HG02571 (cell line): ENCODE measurements at regions not wholly inside any gene's neighbourhood (a gene's known extent, or its start where the extent isn't known, plus 50 kb on each side); places are given as distances from the start of the nearest gene placed in this dataset.
"Not testable (repeated sequence)": the region's sequence is repeated elsewhere in the genome, so short reads cannot be mapped to it uniquely, and the experiment has no call there.

ENCODE experiments used
- ATAC-seq: cut with Tn5 transposase; IDR thresholded peaks from one replicate; pipeline ENCODE4 v1.9.1; 2021; ENCODE audit warnings: mild to moderate bottlenecking, moderate library complexity; ENCODE audit not compliant: unreplicated experiment

GRCh38 chr7:67463983-67464382, 467.4 kb downstream of the TYW1 start:
- no peak for ATAC-seq

- no peak for ATAC-seq
Observed at GRCh38 chr7:67466109-67466508, 469.5 kb downstream of the TYW1 start.

DNA sequence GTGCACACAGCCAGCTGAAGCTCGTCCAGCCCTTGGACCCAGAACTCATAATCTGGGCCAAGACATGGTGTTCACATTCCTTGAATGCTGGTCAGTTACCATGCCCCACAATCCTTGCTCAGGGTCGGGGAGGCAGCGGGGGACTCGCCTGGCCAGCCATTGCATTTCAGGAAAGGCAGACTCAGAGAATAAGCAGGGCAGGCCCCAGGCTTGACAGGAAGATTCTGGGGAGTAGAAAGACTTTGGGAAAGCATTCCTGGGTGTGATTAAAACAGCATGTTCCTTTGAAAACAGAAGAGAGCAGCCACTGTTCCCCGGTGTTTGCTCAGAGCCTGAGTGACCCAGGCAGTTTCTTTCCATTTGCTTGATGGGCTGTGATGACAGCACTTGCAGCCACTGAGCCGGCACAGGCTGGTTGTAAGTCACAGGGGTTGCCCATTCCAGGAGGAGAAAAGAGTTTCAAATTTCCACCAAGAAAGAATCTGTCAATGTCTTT, 473.7 kb downstream of the TYW1 start:
- no peak for ATAC-seq

DNA sequence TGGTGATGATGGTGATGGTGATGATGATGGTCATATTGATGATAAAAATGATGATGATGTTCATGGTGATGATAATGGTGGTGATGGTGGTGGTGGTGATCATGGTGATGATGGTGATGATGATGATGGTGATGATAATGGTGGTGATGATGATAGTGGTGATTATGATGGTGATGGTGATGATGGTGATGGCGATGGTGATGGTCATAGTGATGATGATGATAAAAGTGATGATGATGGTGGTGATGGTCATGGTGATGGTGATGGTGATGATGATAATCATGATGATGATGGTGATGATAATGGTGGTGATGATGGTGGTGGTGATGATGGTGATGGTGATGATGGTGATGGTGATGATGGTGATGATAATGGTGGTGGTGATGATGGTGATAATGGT, 478.7 kb downstream of the TYW1 start:
- no peak for ATAC-seq

- ATAC-seq: no peak
Observed at GRCh38 chr7:67478066-67478465, 481.4 kb downstream of the TYW1 start.

- no peak for ATAC-seq
Observed at GRCh38 chr7:67484244-67484751, 487.7 kb downstream of the TYW1 start.

DNA sequence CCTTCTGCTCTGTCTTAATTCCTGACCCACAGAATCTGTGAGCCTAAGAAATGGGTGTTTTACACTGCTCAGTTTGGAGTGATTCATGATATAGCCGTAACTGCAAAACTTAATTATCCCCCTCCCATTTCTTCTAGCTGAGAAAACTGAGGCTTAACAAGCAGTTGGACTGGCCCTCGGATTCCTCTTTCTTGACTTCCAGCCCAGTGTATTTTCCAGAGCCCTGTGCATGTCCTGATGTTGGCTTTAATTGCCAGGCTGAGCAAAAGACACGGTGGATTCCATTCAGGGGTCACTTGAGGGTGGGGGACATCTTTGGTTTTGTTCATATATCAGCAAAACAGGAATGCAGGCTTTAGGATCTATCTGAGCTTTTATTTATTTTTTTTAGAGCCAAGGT, 489.8 kb downstream of the TYW1 start:
- no peak for ATAC-seq

DNA sequence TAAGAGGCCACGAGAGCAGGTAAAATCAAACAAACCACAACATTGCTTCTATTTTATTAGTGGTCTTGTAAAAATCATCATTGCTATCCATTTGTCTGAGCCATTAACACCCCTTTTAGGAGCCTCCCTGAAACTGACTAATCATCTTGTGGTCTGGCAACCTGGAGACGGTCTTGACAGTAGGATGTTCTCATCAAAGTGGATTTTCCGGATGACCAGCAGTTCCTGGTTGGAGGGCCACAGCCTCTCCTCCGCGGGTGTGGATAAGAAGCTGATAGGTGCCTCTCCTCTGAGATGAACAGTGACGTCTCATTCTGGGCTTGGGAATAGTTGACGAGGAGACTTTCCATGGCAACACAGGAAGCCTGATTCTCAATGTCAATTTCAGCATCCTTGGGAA, 490.7 kb downstream of the TYW1 start:
- ATAC-seq: no peak

DNA sequence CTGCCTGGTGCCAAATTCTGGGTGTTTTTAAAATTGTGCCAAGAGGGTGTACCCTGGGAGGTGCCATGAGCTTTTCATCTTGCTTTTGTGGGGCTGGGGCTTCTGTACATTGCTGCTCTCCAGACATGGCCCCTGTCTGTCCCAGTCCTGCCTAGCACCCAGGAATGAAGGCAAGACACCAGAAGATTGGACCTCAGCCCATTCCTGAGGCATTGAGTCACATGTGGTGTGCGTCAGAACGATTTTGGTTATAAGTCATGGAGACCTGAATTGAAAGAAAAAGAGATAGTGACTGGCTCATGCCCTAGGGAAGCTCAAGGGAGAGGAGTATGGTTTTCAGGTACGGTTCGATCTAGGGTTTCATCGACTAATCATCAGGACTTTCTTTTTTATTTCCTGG, 493.2 kb downstream of the TYW1 start:
- ATAC-seq: no peak

GRCh38 chr7:67493366-67493765, 496.7 kb downstream of the TYW1 start:
- ATAC-seq: no peak

DNA sequence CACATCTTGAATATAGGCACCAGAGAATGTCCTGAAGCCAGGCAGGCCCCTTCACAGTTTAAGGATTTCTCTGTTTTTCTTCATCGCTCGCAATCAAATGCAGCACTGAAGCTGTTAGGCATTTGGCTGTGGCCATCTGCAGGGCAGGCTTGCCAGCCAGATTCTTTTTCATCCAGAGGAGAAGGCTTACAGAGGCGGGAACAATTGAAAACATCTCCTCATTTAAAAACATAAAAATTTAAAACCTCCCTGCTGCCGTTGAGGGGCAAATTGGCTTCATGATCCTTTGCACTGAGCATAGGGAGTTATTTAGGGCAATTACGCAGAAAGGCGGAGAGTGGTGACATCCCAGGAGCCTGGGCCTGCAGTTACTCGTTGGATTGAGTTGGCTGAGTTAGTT, 500.0 kb downstream of the TYW1 start:
- ATAC-seq: no peak

DNA sequence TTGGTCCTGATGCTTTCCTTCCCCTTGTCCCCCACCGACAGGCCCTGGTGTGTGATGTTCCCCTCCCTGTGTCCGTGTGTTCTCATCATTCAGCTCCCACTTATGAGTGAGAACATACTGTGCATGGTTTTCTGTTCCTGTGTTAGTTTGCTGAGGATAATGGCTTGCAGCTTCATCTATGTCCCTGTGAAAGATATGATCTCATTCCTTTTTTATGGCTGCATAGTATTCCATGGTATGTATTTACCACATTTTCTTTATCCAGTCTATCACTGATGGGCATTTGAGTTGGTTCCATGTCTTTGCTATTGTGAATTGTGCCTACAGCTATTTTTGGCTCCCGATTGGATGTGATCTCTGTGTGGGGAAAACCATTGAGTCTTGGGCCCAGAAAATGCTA, 501.3 kb downstream of the TYW1 start:
- ATAC-seq: not testable (repeated sequence)

DNA sequence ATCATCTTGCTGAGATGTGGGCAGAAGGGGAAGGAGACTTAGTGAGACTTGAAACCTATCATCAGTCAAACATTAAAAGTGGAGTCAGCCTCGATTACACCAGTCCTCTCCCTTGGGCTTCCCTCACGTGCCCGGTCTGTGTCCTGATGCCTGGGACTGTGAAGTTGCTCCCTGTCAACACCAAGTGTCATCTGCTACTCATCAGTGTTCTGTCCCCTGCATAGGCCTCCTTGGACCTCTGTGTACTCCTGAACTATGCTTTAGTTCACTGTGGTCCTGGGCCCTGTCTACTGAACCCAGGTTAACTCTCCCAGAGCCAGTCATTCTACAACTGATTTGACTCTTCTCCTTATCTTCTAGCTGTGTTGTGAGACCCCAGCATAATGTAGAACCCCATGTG, 506.3 kb downstream of the TYW1 start:
- no peak for ATAC-seq

- ATAC-seq: no peak
Observed at GRCh38 chr7:67505449-67505848, 508.8 kb downstream of the TYW1 start.

DNA sequence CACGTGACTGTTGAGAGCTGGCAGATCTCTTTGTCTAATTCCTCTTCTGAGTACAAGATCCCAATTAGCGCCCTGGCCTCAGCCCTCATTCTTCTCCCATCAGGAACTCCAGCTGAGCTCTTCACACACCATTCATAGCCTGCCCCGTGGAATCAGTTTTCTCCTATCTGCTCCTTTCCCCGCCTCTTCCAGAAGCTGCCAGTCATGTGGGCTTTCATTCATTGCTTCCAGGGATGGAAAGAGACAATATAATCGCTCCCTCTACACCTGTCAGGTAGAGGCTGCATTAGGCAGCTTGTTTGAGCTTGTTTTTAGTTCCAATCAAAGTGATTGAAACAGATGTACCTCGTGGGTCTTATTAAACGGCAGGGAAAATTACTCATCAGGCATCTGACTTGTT, 515.8 kb downstream of the TYW1 start:
- ATAC-seq: no peak

GRCh38 chr7:67518580-67518979, 521.9 kb downstream of the TYW1 start:
- ATAC-seq: no peak

DNA sequence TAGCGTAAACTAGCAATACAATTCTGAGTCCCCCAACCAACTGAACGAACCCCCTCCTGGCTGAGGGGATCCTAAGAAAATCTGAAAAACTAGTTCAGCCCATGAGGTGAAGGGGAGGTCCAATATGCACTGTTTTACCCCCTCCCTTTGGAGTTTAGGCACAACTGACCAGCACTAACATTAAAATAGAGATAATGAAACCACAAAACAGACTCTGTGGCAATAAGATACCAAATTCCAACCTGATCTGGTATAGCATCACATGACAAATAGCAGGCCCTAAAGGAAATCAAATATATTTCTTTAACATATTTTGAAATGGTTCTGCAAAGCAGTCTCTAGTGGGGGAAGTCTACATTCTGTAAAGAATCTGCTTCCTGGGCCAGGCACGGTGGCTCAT, 522.5 kb downstream of the TYW1 start:
- no peak for ATAC-seq

DNA sequence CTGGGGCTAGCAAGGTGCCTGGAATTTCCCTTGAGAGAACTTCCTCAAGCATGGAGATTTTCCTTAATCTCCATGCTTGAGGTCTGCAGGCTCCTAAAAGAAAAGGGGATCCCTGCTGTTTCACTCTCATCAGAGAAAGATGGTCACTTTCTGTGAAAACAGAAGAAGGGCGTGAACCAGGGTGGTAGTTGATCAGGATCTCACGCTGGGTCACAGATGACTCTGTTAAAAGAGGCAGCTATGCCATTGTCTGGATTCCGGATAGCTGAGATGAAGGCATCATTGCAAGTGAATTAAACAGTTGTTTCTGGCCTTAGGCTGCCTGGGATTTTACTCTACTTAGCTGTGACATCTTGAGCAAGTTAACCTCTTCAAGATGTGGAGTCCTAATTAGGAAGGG, 525.9 kb downstream of the TYW1 start:
- ATAC-seq: no peak

- no peak for ATAC-seq
Observed at GRCh38 chr7:67523713-67524112, 527.1 kb downstream of the TYW1 start.

GRCh38 chr7:67525588-67525987, 529.0 kb downstream of the TYW1 start:
- no peak for ATAC-seq

DNA sequence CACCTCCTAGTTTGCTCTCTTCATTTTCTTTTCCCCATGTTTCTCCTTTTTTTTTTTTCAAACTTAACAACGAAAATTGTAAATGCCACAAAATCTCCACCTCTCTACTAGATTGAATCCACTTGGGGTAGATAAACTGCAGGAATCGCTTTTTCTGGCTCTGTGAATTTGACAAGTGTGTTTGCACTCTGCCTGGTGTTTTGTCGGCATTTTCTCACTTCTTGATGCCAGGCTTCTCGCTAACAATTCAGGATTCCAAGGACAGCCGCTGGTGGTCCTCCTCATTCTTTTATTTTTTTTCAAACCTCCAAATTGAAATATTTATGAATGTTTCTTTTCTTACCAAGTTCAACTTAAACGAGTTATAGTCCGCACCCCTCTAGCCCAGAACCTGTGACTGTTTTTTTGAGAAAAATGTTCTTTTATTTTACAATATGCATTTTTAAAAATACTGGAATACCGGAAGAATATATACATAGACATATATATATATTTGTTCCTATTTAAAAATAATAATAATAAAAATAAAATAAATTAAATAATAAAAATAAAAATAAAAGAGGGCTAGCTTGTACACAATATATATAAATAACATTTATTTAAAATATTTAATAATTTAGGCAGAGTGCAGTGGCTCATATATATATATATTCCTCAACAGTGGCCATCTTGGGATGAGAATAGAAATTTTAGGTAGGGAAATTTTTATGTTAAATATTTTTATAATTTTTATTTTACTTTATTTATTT, 538.8 kb downstream of the TYW1 start:
- ATAC-seq: no peak

DNA sequence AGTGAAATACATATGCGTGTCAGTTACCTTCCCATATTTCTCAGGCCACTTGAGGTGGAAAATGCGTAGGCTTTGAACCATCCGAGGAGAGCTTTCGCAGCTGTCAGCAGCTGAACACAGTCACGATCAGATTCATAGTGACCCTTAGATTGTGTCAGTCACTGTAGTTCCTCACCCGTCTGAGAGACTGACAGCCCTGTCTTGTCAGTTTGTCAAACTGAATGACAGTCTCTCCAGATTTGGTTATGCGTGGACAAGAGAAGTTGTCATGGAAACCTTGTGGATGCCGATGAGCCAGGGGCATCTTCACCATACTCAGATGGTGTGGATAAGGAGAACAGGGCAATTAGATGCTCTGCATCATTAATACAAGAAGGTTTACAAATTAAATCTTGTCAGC, 546.3 kb downstream of the TYW1 start:
- no peak for ATAC-seq
